Psoas muscle (tissue), 7 donors: ENCODE measurements at regions not wholly inside any gene's neighbourhood (a gene's known extent, or its start where the extent isn't known, plus 50 kb on each side); places are given as distances from the start of the nearest gene placed in this dataset.
"Not testable (repeated sequence)": the region's sequence is repeated elsewhere in the genome, so short reads cannot be mapped to it uniquely, and the experiment has no call there.

ENCODE experiments used
- ATAC-seq, 4 donors: fragments of 200-7000 bp; cut with Tn5 transposase; one replicate each; pipeline ENCODE4 v1.9.1; 2020; ENCODE audit warnings: moderate library complexity in 3 of 4, mild to moderate bottlenecking in 2 of 4
- DNase-seq, 2 donors: peaks; one replicate each; pipeline ENCODE4 v3.0.0-alpha.2; 2020
- H3K27ac ChIP-seq: fragments of 200-600 bp; one replicate; pipeline ENCODE4 v1.8.0; 2022
- H3K27me3 ChIP-seq, 3 donors: fragments of 200-600 bp in 1 of 3; one replicate each; pipeline versions ENCODE4 v1.6.1 to v1.8.0; 2013 to 2022; ENCODE audit warnings: low read length in 2 of 3, mild to moderate bottlenecking in 2 of 3, moderate library complexity in 1 of 3; ENCODE audit not compliant: insufficient read depth in 3 of 3
- H3K36me3 ChIP-seq, 2 donors: fragments of 200-600 bp in 1 of 2; one replicate each; pipeline versions ENCODE4 v1.6.1 to v1.8.0; 2013 to 2022; ENCODE audit warnings: low read depth in 1 of 2, mild to moderate bottlenecking in 1 of 2, moderate library complexity in 1 of 2; ENCODE audit not compliant: insufficient read depth in 1 of 2
- H3K4me1 ChIP-seq: fragments of 200-600 bp; one replicate; pipeline ENCODE4 v1.8.0; 2022
- H3K4me3 ChIP-seq: fragments of 200-600 bp; one replicate; pipeline ENCODE4 v1.8.0; 2022; ENCODE audit warnings: mild to moderate bottlenecking
- H3K9me3 ChIP-seq: fragments of 200-600 bp; one replicate; pipeline ENCODE4 v1.8.0; 2022
- CTCF ChIP-seq: fragments of 200-600 bp; IDR thresholded peaks from one replicate; pipeline ENCODE4 v1.8.0; 2022; ENCODE audit warnings: antibody characterized with exemption
- WGBS, 3 donors: extraction: QIAGEN DNeasy Blood & Tissue Kit; methylation state at CpG; one replicate each; pipeline versions ENCODE4 v1.1.6 to v1.1.7; 2013; 5-methylcytosine and 5-hydroxymethylcytosine counted together
- intact Hi-C, 2 donors: fragments of 100-400 bp; cut with DNase I; formaldehyde crosslinking; loops; one replicate each; pipeline versions ENCODE4 v1.11.0 to v1.14.2; 2022
- donor health status: healthy with polysubstance abuse.
- donor health status: DM: no; HTN: no; CAD: no; lungs with moderate emphysema.
- donor health status: Bipolar disorder and iron deficiency.
- donor health status: healthy.
- donor health status: DM: yes; HTN: yes; CAD: no.
- donor health status: DM: no; HTN: no; CAD: no.
- donor health status: DM: yes; HTN: yes; CAD: no.

DNA sequence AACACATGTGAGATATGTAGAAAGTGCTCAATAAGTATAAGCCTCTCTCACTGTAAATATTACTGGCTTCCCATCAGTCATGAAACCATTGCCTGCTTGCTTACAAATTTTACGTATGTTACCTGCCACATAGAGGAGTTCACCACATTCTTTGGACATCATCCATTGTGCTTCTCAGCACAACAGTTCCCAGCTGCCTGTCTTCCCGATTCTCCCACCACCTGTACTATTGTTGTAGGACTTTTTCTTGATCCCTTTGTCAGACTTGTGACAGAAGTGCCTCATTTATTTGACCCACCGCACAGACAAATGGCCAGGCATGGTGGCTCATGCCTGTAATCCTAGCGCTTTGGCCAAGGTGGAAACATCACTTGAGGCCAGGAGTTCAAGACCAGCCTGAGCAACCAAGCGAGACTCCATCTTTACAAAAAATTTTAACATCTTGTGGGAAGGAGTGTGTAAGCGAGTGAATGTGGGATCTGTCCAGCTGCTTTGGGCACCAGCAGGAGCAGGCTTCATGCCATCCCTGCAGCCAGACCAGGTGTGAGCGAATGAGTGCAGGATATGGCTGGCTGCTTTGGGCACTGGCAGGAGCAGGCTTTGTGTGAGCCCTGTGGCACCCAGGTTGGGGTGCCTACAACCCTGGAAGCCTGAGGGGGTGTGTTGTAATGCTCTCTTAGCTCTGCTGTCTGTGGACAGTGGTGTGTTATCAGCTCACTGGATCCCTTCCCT lies 139.9 kb upstream of the ELL2 start:
- no peak overlapping the region for H3K4me3 ChIP-seq
- DNase-seq: no peak
- no peak overlapping the region for H3K27ac ChIP-seq
- no peaks in the 10 kb centered on the region for H3K27me3 ChIP-seq
- H3K9me3 ChIP-seq: peaks cover 4% of the 10 kb centered on the region
- intact Hi-C loops: no loop called here
- 78 to 94% (median 92%) methylated on average over 7 of the region's 7 CpGs for WGBS, 3 donors
- ATAC-seq: no peak
- no peaks in the 10 kb centered on the region for H3K36me3 ChIP-seq
- no peak for TF ChIP-seq CTCF
- H3K4me1 ChIP-seq: no peaks in the 10 kb centered on the region

DNA sequence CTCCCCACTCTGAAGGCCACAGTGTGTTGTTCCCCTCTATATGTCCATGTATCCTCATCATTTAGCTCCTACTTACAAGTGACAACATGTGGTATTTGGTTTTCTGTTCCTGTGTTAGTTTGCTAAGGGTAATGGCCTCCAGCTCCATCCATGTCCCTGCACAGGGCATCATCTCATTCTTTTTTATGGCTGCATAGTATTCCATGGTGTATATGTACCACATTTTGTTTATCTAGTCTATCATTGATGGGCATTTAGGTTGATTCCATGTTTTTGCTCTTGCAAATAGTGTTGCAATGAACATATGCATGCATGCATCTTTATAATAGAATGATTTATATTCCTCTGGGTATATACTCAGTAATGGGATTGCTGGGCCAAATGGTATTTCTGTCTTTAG lies 135.8 kb upstream of the ELL2 start:
- intact Hi-C loops, ATAC-seq, H3K9me3 ChIP-seq, H3K4me3 ChIP-seq, DNase-seq, H3K36me3 ChIP-seq, H3K27me3 ChIP-seq, H3K27ac ChIP-seq: not testable (repeated sequence)
- peaks cover 12% of the 10 kb centered on the region for H3K4me1 ChIP-seq

DNA sequence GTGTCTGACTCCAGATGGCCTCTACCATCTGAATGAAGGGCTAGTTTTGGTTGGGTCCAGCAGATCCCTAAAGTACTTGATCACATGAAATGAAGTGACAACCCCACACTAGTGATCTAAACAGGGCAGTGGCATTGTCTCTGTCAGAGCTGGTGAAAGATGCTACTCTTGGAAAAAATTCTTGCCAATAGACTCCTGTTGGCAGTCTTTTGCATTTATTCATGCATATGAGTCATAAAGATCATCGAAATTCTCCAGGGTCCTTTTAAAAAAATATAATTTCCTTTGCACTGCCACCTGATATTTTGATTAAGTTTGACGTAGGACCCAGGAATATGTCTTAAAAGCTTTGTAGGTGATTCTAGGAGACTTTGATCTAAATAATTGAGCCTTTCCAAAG lies 135.1 kb upstream of the ELL2 start:
- Histone ChIP-seq H3K27ac (no peak overlapping the region), H3K4me3 (no peak overlapping the region), H3K9me3 (peaks cover 4% of the 10 kb centered on the region), H3K36me3 (no peaks in the 10 kb centered on the region), H3K27me3 (no peaks in the 10 kb centered on the region), H3K4me1 (peaks cover 12% of the 10 kb centered on the region)
- WGBS, 3 donors: 42 to 51% (median 49%) methylated on average over 2 of the region's 2 CpGs
- no peak for TF ChIP-seq CTCF
- DNase-seq (no peak), ATAC-seq (no peak)
- intact Hi-C loops: no loop called here

GRCh38 chr5:96094904-96095303 lies 133.3 kb upstream of the ELL2 start:
- no peak for TF ChIP-seq CTCF
- Histone ChIP-seq H3K9me3 (peaks cover 4% of the 10 kb centered on the region), H3K4me1 (peaks cover 12% of the 10 kb centered on the region), H3K4me3 (no peak overlapping the region), H3K27me3 (no peaks in the 10 kb centered on the region), H3K27ac (no peak overlapping the region), H3K36me3 (no peaks in the 10 kb centered on the region)
- peak in 1 of 4 donors; percentile 21 for ATAC-seq
- no peak for DNase-seq
- intact Hi-C loops: no loop called here

DNA sequence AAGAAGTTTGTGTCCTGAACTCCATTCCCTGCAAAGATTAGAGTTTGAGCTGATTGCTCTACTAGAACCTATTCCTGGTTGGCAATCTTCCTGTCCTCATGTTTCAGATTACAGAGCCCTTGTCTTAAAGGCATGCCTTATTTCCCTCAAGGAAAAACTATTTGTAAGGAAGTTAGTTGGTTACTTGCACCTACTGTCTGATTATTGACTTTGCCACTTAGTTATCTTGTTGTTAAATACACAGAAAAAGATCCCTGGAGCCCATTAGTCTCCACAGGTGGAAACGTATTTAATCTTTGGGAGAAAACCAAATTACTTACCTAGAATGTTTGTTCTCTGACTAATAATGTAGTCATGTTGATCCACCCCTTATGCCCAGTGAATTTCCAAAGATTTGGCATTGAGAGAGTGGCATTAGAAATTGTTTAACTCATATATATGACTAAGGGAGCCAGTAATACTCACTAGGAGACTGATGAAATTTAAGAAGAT lies 132.3 kb upstream of the ELL2 start:
- no peak for TF ChIP-seq CTCF
- Histone ChIP-seq H3K9me3 (peaks cover 4% of the 10 kb centered on the region), H3K27ac (no peak overlapping the region), H3K36me3 (no peaks in the 10 kb centered on the region), H3K4me1 (peaks cover 12% of the 10 kb centered on the region), H3K27me3 (no peaks in the 10 kb centered on the region), H3K4me3 (no peak overlapping the region)
- ATAC-seq (no peak), DNase-seq (no peak)
- WGBS, 3 donors: 61 to 76% (median 74%) methylated on average over 1 of the region's 1 CpG
- intact Hi-C loops: no loop called here
